Right lobe of liver (tissue), 6 donors: ENCODE measurements at regions not wholly inside any gene's neighbourhood (a gene's known extent, or its start where the extent isn't known, plus 50 kb on each side); places are given as distances from the start of the nearest gene placed in this dataset.

Source experiments
- ATAC-seq, 4 donors: fragments of 200-7000 bp; cut with Tn5 transposase; one replicate each; pipeline ENCODE4 v1.9.1; 2020; ENCODE audit warnings: mild to moderate bottlenecking in 4 of 4, moderate library complexity in 4 of 4
- DNase-seq, 3 donors: peaks; one replicate each; pipeline ENCODE4 v3.0.0-alpha.2; 2020
- H3K27ac ChIP-seq, 3 donors: fragments of 200-600 bp; one replicate each; pipeline ENCODE4 v1.8.0; 2022
- H3K27me3 ChIP-seq, 2 donors: fragments of 200-600 bp; one replicate each; pipeline ENCODE4 v1.8.0; 2022
- H3K36me3 ChIP-seq, 4 donors: fragments of 200-600 bp; sonication (generic) in 1 of 4; one replicate each; pipeline versions ENCODE4 v1.5.1 to v1.8.0; 2017 to 2022; ENCODE audit warnings: control low read depth in 1 of 4
- H3K4me1 ChIP-seq, 4 donors: fragments of 200-600 bp; sonication (generic) in 1 of 4; one replicate each; pipeline versions ENCODE4 v1.5.1 to v1.8.0; 2017 to 2022; ENCODE audit warnings: control low read depth in 1 of 4
- H3K4me3 ChIP-seq, 3 donors: fragments of 200-600 bp; one replicate each; pipeline ENCODE4 v1.8.0; 2022
- H3K9me3 ChIP-seq, 4 donors: fragments of 200-600 bp; sonication (generic) in 1 of 4; one replicate each; pipeline versions ENCODE4 v1.5.1 to v1.8.0; 2017 to 2022; ENCODE audit warnings: control low read depth in 1 of 4
- POLR2A ChIP-seq: fragments of 450-650 bp; IDR thresholded peaks from one replicate; pipeline ENCODE4 v1.6.1; 2017; ENCODE audit warnings: antibody characterized with exemption, mild to moderate bottlenecking
- WGBS: methylation state at CpG from one replicate; pipeline ENCODE4 v1.1.6; 2018; ENCODE audit warnings: low coverage, low lambda C conversion rate; ENCODE audit not compliant: insufficient coverage; ENCODE audit errors: missing lambda C conversion rate; 5-methylcytosine and 5-hydroxymethylcytosine counted together
- intact Hi-C, 2 donors: fragments of 100-400 bp; cut with DNase I; formaldehyde crosslinking; loops; one replicate each; pipeline versions ENCODE4 v1.11.2 to v1.14.1; 2022
- TF ChIP-seq, protein P1 (sequence below), 4 donors: fragments of 200-600 bp in 3 of 4; fragments of 450-650 bp in 1 of 4; IDR thresholded peaks; one replicate each; pipeline versions ENCODE4 v1.5.1 to v1.8.0; 2016 to 2022; ENCODE audit warnings: antibody characterized with exemption in 4 of 4, mild to moderate bottlenecking in 2 of 4
- donor health status: DM: no; HTN: yes; CAD: no.
- donor health status: DM: no; HTN: no; CAD: no.
- donor health status: DM: no; HTN: no; CAD: no.
- donor health status: DM: no; HTN: yes; CAD: no.
- donor health status: DM: no; HTN: yes; CAD: no.

GRCh38 chr13:73870036-73870741, 264.0 kb downstream of the KLF12 start:
- Histone ChIP-seq H3K9me3 (no peaks in the 10 kb centered on the region), H3K4me1 (no peaks in the 10 kb centered on the region), H3K27me3 (no peaks in the 10 kb centered on the region), H3K27ac (no peak overlapping the region), H3K36me3 (no peaks in the 10 kb centered on the region), H3K4me3 (no peak overlapping the region)
- DNase-seq (no peak), ATAC-seq (peak in 3 of 4 donors; percentile 26 to 44 (median 34))
- TF ChIP-seq, protein P1, sequence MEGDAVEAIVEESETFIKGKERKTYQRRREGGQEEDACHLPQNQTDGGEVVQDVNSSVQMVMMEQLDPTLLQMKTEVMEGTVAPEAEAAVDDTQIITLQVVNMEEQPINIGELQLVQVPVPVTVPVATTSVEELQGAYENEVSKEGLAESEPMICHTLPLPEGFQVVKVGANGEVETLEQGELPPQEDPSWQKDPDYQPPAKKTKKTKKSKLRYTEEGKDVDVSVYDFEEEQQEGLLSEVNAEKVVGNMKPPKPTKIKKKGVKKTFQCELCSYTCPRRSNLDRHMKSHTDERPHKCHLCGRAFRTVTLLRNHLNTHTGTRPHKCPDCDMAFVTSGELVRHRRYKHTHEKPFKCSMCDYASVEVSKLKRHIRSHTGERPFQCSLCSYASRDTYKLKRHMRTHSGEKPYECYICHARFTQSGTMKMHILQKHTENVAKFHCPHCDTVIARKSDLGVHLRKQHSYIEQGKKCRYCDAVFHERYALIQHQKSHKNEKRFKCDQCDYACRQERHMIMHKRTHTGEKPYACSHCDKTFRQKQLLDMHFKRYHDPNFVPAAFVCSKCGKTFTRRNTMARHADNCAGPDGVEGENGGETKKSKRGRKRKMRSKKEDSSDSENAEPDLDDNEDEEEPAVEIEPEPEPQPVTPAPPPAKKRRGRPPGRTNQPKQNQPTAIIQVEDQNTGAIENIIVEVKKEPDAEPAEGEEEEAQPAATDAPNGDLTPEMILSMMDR (IDR thresholded peaks at IDR 0.05): no peak
- TF ChIP-seq POLR2A: no peak
- intact Hi-C loops: no loop called here
- WGBS: 63% methylated on average over 5 of the region's 5 CpGs

DNA sequence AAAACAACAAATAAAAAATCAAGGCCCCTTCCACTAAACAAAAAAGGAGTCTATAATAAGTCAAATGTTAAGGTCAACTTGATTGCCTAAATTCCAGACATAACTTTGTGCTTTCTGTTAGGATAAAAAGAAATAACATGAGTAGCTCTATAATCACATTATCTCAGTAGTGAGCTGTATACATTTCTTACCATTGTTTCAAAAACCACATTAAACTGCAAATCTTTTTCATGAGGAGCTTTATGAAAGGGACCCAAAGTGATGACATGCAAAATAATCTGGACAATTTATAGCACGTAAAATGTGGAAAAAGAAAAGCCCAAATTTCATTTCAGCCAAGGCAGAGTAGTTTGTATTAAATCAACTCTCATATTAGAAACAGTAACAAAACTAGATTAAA, 269.2 kb downstream of the KLF12 start:
- H3K27me3 ChIP-seq: no peaks in the 10 kb centered on the region
- no peak overlapping the region for H3K4me3 ChIP-seq
- TF ChIP-seq POLR2A: no peak
- TF ChIP-seq, protein P1 (IDR thresholded peaks at IDR 0.05): no peak
- H3K36me3 ChIP-seq: no peaks in the 10 kb centered on the region
- H3K4me1 ChIP-seq: no peaks in the 10 kb centered on the region
- WGBS: 83% methylated on average over 1 of the region's 1 CpG
- DNase-seq: no peak
- intact Hi-C loops: no loop called here
- no peaks in the 10 kb centered on the region for H3K9me3 ChIP-seq
- no peak for ATAC-seq
- no peak overlapping the region for H3K27ac ChIP-seq

DNA sequence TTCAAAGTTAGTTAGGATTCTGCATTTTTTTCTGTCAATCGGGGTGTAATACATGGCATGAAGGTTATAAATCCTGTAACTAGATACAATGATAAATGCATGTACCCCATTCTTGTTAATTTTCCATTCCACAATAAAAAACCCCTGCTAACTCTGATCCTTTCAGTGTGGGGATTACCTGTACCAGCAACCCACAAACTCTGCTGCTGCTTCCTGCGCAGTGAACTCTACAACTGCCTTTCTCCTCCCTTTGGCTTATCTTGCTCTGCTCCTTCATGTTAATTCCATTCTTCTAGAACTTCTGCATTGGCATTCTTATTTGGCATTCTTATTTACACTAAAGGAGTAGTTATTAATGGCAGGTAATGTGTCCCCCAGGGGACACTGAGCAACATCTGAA, 273.1 kb downstream of the KLF12 start:
- DNase-seq: no peak
- WGBS: 100% methylated on average over 2 of the region's 2 CpGs
- intact Hi-C loops: no loop called here

GRCh38 chr13:73860501-73860900, 273.7 kb downstream of the KLF12 start:
- DNase-seq (no peak), ATAC-seq (no peak)
- intact Hi-C loops: no loop called here
- Histone ChIP-seq H3K4me3 (no peak overlapping the region), H3K27ac (no peak overlapping the region), H3K36me3 (no peaks in the 10 kb centered on the region), H3K27me3 (no peaks in the 10 kb centered on the region), H3K4me1 (no peaks in the 10 kb centered on the region), H3K9me3 (no peaks in the 10 kb centered on the region)
- TF ChIP-seq POLR2A: no peak
- TF ChIP-seq, protein P1 (IDR thresholded peaks at IDR 0.05): no peak
- WGBS: 69% methylated on average over 6 of the region's 6 CpGs

More for the DNA sequence above, 273.1 kb downstream of the KLF12 start:
- H3K36me3 ChIP-seq: no peaks in the 10 kb centered on the region
- H3K4me1 ChIP-seq: no peaks in the 10 kb centered on the region
- no peak overlapping the region for H3K27ac ChIP-seq
- ATAC-seq: no peak
- TF ChIP-seq POLR2A: no peak
- TF ChIP-seq, protein P1 (IDR thresholded peaks at IDR 0.05): no peak
- no peaks in the 10 kb centered on the region for H3K9me3 ChIP-seq
- no peak overlapping the region for H3K4me3 ChIP-seq
- H3K27me3 ChIP-seq: no peaks in the 10 kb centered on the region
